Stimulated activated CD8-positive, alpha-beta memory T cell treated with anti-CD3 and anti-CD28 coated beads, Interleukin-7, amount 100 ng/mL, for 4 hours (primary cell): ENCODE measurements at regions not wholly inside any gene's neighbourhood (a gene's known extent, or its start where the extent isn't known, plus 50 kb on each side); places are given as distances from the start of the nearest gene placed in this dataset.

Experiments used
- DNase-seq, 2 donors: peaks; one replicate each; pipeline ENCODE4 v3.0.0-alpha.2; 2020; ENCODE audit warnings: low read depth in 2 of 2

- no peak for DNase-seq
Observed at GRCh38 chr13:24081387-24081786, 79.1 kb upstream of the SPATA13 start.

- no peak for DNase-seq
Observed at GRCh38 chr13:24083141-24083540, 77.4 kb upstream of the SPATA13 start.

- DNase-seq: no peak
Observed at GRCh38 chr13:24083722-24084421, 76.6 kb upstream of the SPATA13 start.

- no peak for DNase-seq
Observed at GRCh38 chr13:24085662-24086061, 74.9 kb upstream of the SPATA13 start.

- no peak for DNase-seq
Observed at GRCh38 chr13:24086642-24087041, 73.9 kb upstream of the SPATA13 start.

GRCh38 chr13:24087605-24088225 is 72.8 kb upstream of the SPATA13 start:
- no peak for DNase-seq

GRCh38 chr13:24090049-24090448 is 70.5 kb upstream of the SPATA13 start:
- no peak for DNase-seq

GRCh38 chr13:24091080-24091479 is 69.4 kb upstream of the SPATA13 start:
- DNase-seq: no peak

- no peak for DNase-seq
Observed at GRCh38 chr13:24092108-24092507, 68.4 kb upstream of the SPATA13 start.

GRCh38 chr13:24093047-24093446 is 67.5 kb upstream of the SPATA13 start:
- no peak for DNase-seq

GRCh38 chr13:24096659-24097058 is 63.9 kb upstream of the SPATA13 start:
- DNase-seq: no peak

GRCh38 chr13:24097064-24097463 is 63.5 kb upstream of the SPATA13 start:
- peak in 1 of 2 donors; percentile 2 for DNase-seq

- no peak for DNase-seq
Observed at GRCh38 chr13:24097667-24098066, 62.9 kb upstream of the SPATA13 start.

- no peak for DNase-seq
Observed at GRCh38 chr13:24099490-24099889, 61.0 kb upstream of the SPATA13 start.

GRCh38 chr13:24100188-24100587 is 60.3 kb upstream of the SPATA13 start:
- DNase-seq: no peak

GRCh38 chr13:24103782-24104372 is 56.6 kb upstream of the SPATA13 start:
- no peak for DNase-seq

- DNase-seq: no peak
Observed at GRCh38 chr13:24104723-24105122, 55.8 kb upstream of the SPATA13 start.

- DNase-seq: no peak
Observed at GRCh38 chr13:24106429-24106828, 54.1 kb upstream of the SPATA13 start.

GRCh38 chr13:24107955-24108614 is 52.4 kb upstream of the SPATA13 start:
- no peak for DNase-seq

GRCh38 chr13:24108615-24108965 is 51.9 kb upstream of the SPATA13 start:
- DNase-seq: no peak

- DNase-seq: no peak
Observed at GRCh38 chr13:24110011-24110410, 50.5 kb upstream of the SPATA13 start.
